DND-41 (cell line): ENCODE measurements at regions not wholly inside any gene's neighbourhood (a gene's known extent, or its start where the extent isn't known, plus 50 kb on each side); places are given as distances from the start of the nearest gene placed in this dataset.

Source experiments
- ATAC-seq: fragments of 200-7000 bp; cut with Tn5 transposase; 3 replicates; pipeline ENCODE4 v1.9.1; 2021; ENCODE audit warnings: low read depth; ENCODE audit not compliant: insufficient read depth
- DNase-seq: peaks from one replicate; pipeline ENCODE4 v3.0.0-alpha.2; 2020
- H2AFZ ChIP-seq: 2 replicates; pipeline ENCODE4 v1.6.0; 2012; ENCODE audit warnings: low read depth, low read length
- H3K27ac ChIP-seq: 2 replicates; pipeline ENCODE4 v1.5.1; 2012; ENCODE audit warnings: low read length, inconsistent platforms
- H3K27me3 ChIP-seq: fragments of 200-600 bp; sonication (generic); 2 replicates; pipeline ENCODE4 v1.6.0; 2012; ENCODE audit warnings: low read length, mild to moderate bottlenecking, inconsistent platforms; ENCODE audit not compliant: insufficient read depth, poor library complexity
- H3K36me3 ChIP-seq: 2 replicates; pipeline ENCODE4 v1.5.1; 2012; ENCODE audit warnings: low read length, inconsistent platforms; ENCODE audit not compliant: insufficient read depth
- H3K4me1 ChIP-seq: 2 replicates; pipeline ENCODE4 v1.5.1; 2012; ENCODE audit warnings: mild to moderate bottlenecking, low read length; ENCODE audit not compliant: insufficient read depth
- H3K4me2 ChIP-seq: 2 replicates; pipeline ENCODE4 v1.6.0; 2012; ENCODE audit warnings: mild to moderate bottlenecking, moderate library complexity, low read length, inconsistent platforms; ENCODE audit not compliant: insufficient read depth
- H3K4me3 ChIP-seq, 2 experiments: fragments of 200-600 bp in 1 of 2; shearing (Covaris generic) in 1 of 2; 2 replicates each; pipeline ENCODE4 v1.5.1; 2012 to 2016; ENCODE audit warnings: inconsistent platforms in 2 of 2, low read length in 2 of 2, mild to moderate bottlenecking in 2 of 2, low read depth in 1 of 2, moderate library complexity in 1 of 2
- H3K79me2 ChIP-seq: 2 replicates; pipeline ENCODE4 v1.6.0; 2012; ENCODE audit warnings: low read length, inconsistent platforms; ENCODE audit not compliant: insufficient read depth
- H3K9ac ChIP-seq: 2 replicates; pipeline ENCODE4 v1.6.0; 2012; ENCODE audit warnings: low read depth, mild to moderate bottlenecking, inconsistent platforms, low read length, moderate library complexity
- H3K9me3 ChIP-seq: 2 replicates; pipeline ENCODE4 v1.5.1; 2012; ENCODE audit warnings: low read length, moderate library complexity, mild to moderate bottlenecking, inconsistent platforms; ENCODE audit not compliant: insufficient read depth, severe bottlenecking
- H4K20me1 ChIP-seq: 2 replicates; pipeline ENCODE4 v1.6.0; 2012; ENCODE audit warnings: low read length; ENCODE audit not compliant: insufficient read depth
- CTCF ChIP-seq: IDR thresholded peaks from 2 replicates; pipeline ENCODE4 v1.5.1; 2012; ENCODE audit warnings: borderline replicate concordance, low read length, moderate library complexity, mild to moderate bottlenecking; ENCODE audit not compliant: poor library complexity, severe bottlenecking; ENCODE audit errors: extremely low read depth
- EZH2 ChIP-seq: IDR thresholded peaks from 3 replicates; pipeline ENCODE4 v1.6.1; 2012; ENCODE audit warnings: borderline replicate concordance, low read depth, mild to moderate bottlenecking, moderate library complexity, low read length, inconsistent platforms; ENCODE audit not compliant: severe bottlenecking

- H3K27me3 ChIP-seq, result no peaks in the 10 kb centered on the region
- H4K20me1 ChIP-seq, result no peaks in the 10 kb centered on the region
- H3K4me2 ChIP-seq, result no peak overlapping the region
- H3K4me1 ChIP-seq, result no peaks in the 10 kb centered on the region
- no peak for TF ChIP-seq EZH2
- TF ChIP-seq CTCF, result no peak
- H3K9me3 ChIP-seq, result no peaks in the 10 kb centered on the region
- no peak overlapping the region for H2AFZ ChIP-seq
- no peak overlapping the region for H3K4me3 ChIP-seq
- no peaks in the 10 kb centered on the region for H3K36me3 ChIP-seq
- no peaks in the 10 kb centered on the region for H3K79me2 ChIP-seq
- no peak overlapping the region for H3K9ac ChIP-seq
- ATAC-seq, result no peak
- DNase-seq, result no peak
- H3K27ac ChIP-seq, result no peak overlapping the region
Observed at GRCh38 chr1:82565546-82565945, 764.8 kb downstream of the ADGRL2 start.

GRCh38 chr1:82565146-82565545 lies 764.4 kb downstream of the ADGRL2 start:
- H3K4me2 ChIP-seq, result no peak overlapping the region
- H3K9ac ChIP-seq, result no peak overlapping the region
- H2AFZ ChIP-seq, result no peak overlapping the region
- H3K27ac ChIP-seq, result no peak overlapping the region
- no peaks in the 10 kb centered on the region for H3K9me3 ChIP-seq
- DNase-seq, result no peak
- H3K79me2 ChIP-seq, result no peaks in the 10 kb centered on the region
- no peaks in the 10 kb centered on the region for H3K4me1 ChIP-seq
- ATAC-seq, result no peak
- H4K20me1 ChIP-seq, result no peaks in the 10 kb centered on the region
- H3K27me3 ChIP-seq, result no peaks in the 10 kb centered on the region
- H3K36me3 ChIP-seq, result no peaks in the 10 kb centered on the region
- no peak overlapping the region for H3K4me3 ChIP-seq
- TF ChIP-seq EZH2 (no peak), CTCF (no peak)

- no peaks in the 10 kb centered on the region for H4K20me1 ChIP-seq
- H3K4me3 ChIP-seq, result no peak overlapping the region
- no peaks in the 10 kb centered on the region for H3K4me1 ChIP-seq
- no peaks in the 10 kb centered on the region for H3K9me3 ChIP-seq
- no peak overlapping the region for H3K4me2 ChIP-seq
- H3K27ac ChIP-seq, result no peak overlapping the region
- H3K79me2 ChIP-seq, result no peaks in the 10 kb centered on the region
- no peaks in the 10 kb centered on the region for H3K27me3 ChIP-seq
- H3K36me3 ChIP-seq, result no peaks in the 10 kb centered on the region
- TF ChIP-seq CTCF (no peak), EZH2 (no peak)
- H2AFZ ChIP-seq, result no peak overlapping the region
- H3K9ac ChIP-seq, result no peak overlapping the region
- ATAC-seq (no peak), DNase-seq (no peak)
Observed at GRCh38 chr1:82564333-82564732, 763.6 kb downstream of the ADGRL2 start.

GRCh38 chr1:82562448-82562847 lies 761.7 kb downstream of the ADGRL2 start:
- DNase-seq (no peak), ATAC-seq (no peak)
- H3K4me1 ChIP-seq, result no peaks in the 10 kb centered on the region
- no peaks in the 10 kb centered on the region for H4K20me1 ChIP-seq
- no peaks in the 10 kb centered on the region for H3K79me2 ChIP-seq
- TF ChIP-seq EZH2 (no peak), CTCF (no peak)
- no peaks in the 10 kb centered on the region for H3K27me3 ChIP-seq
- no peak overlapping the region for H3K4me3 ChIP-seq
- no peak overlapping the region for H3K4me2 ChIP-seq
- no peak overlapping the region for H3K9ac ChIP-seq
- H2AFZ ChIP-seq, result no peak overlapping the region
- H3K9me3 ChIP-seq, result no peaks in the 10 kb centered on the region
- no peak overlapping the region for H3K27ac ChIP-seq
- H3K36me3 ChIP-seq, result no peaks in the 10 kb centered on the region
